Upper lobe of left lung (tissue), 6 donors: ENCODE measurements at regions not wholly inside any gene's neighbourhood (a gene's known extent, or its start where the extent isn't known, plus 50 kb on each side); places are given as distances from the start of the nearest gene placed in this dataset.

Source experiments
- ATAC-seq, 2 donors: fragments of 200-7000 bp; cut with Tn5 transposase; one replicate each; pipeline ENCODE4 v1.9.1; 2022; ENCODE audit warnings: mild to moderate bottlenecking in 2 of 2, moderate library complexity in 2 of 2; ENCODE audit not compliant: low FRiP score in 2 of 2
- DNase-seq, 2 donors: peaks; one replicate each; pipeline ENCODE4 v3.0.0-alpha.2; 2019 to 2020
- H3K27ac ChIP-seq, 4 donors: fragments of 200-600 bp; sonication (generic); one replicate each; pipeline ENCODE4 v1.5.1; 2016 to 2019
- H3K27me3 ChIP-seq, 4 donors: fragments of 200-600 bp; sonication (generic); one replicate each; pipeline ENCODE4 v1.5.1; 2017 to 2019
- H3K36me3 ChIP-seq, 4 donors: fragments of 200-600 bp; sonication (generic); one replicate each; pipeline ENCODE4 v1.5.1; 2016 to 2019
- H3K4me1 ChIP-seq, 4 donors: fragments of 200-600 bp; sonication (generic); one replicate each; pipeline ENCODE4 v1.5.1; 2018 to 2019
- H3K4me3 ChIP-seq, 4 donors: fragments of 200-600 bp; sonication (generic); one replicate each; pipeline ENCODE4 v1.5.1; 2017 to 2019; ENCODE audit warnings: mild to moderate bottlenecking in 2 of 4, moderate library complexity in 1 of 4
- H3K9me3 ChIP-seq, 4 donors: fragments of 200-600 bp; sonication (generic); one replicate each; pipeline ENCODE4 v1.5.1; 2018 to 2019
- CTCF ChIP-seq, 6 experiments: fragments of 450-650 bp in 4 of 6; fragments of 200-600 bp in 2 of 6; sonication (generic) in 2 of 6; IDR thresholded peaks; one replicate each; pipeline ENCODE4 v1.5.1; 2016 to 2019; ENCODE audit warnings: antibody characterized with exemption in 6 of 6
- EP300 ChIP-seq, 4 donors: sonication (generic); formaldehyde crosslinking; IDR thresholded peaks; one replicate each; pipeline ENCODE4 v1.5.1; 2017; ENCODE audit warnings: antibody characterized with exemption in 4 of 4, control low read depth in 2 of 4
- POLR2A ChIP-seq, 4 donors: fragments of 450-650 bp; IDR thresholded peaks; one replicate each; pipeline ENCODE4 v1.5.1; 2016 to 2017; ENCODE audit warnings: antibody characterized with exemption in 4 of 4, mild to moderate bottlenecking in 2 of 4
- POLR2AphosphoS5 ChIP-seq, 2 donors: sonication (generic); formaldehyde crosslinking; IDR thresholded peaks; one replicate each; pipeline ENCODE4 v1.5.1; 2017; ENCODE audit warnings: antibody characterized with exemption in 2 of 2
- WGBS, 2 donors: methylation state at CpG; one replicate each; pipeline ENCODE4 v1.1.5; 2017 to 2018; 5-methylcytosine and 5-hydroxymethylcytosine counted together
- donor health status: DM: no; HTN: no; CAD: no; lungs with moderate emphysema.
- donor health status: DM: no; HTN: yes; CAD: no; lungs with severe emphysema.

- ATAC-seq (no peak), DNase-seq (no peak)
- no peaks in the 10 kb centered on the region for H3K36me3 ChIP-seq
- H3K27ac ChIP-seq = no peak overlapping the region
- no peak overlapping the region for H3K4me3 ChIP-seq
- H3K27me3 ChIP-seq = no peaks in the 10 kb centered on the region
- H3K9me3 ChIP-seq = peaks cover 0 to 6% (median 3%) of the 10 kb centered on the region in 4 donors
- H3K4me1 ChIP-seq = no peaks in the 10 kb centered on the region
- 91 to 96% methylated on average over 2 of the region's 2 CpGs for WGBS, 2 donors
- TF ChIP-seq POLR2A (IDR thresholded peaks at IDR 0.05) (no peak), CTCF (IDR thresholded peaks at IDR 0.05) (no peak), EP300 (IDR thresholded peaks at IDR 0.05) (no peak), POLR2AphosphoS5 (IDR thresholded peaks at IDR 0.05) (no peak)
Observed at GRCh38 chr6:15977050-15977449, 151.8 kb upstream of the MYLIP start.

GRCh38 chr6:15974817-15975216 is 154.1 kb upstream of the MYLIP start:
- DNase-seq (no peak), ATAC-seq (no peak)
- no peaks in the 10 kb centered on the region for H3K27me3 ChIP-seq
- no peak overlapping the region for H3K27ac ChIP-seq
- no peak for TF ChIP-seq POLR2A (IDR thresholded peaks at IDR 0.05)
- no peak for TF ChIP-seq CTCF (IDR thresholded peaks at IDR 0.05)
- TF ChIP-seq POLR2AphosphoS5 (IDR thresholded peaks at IDR 0.05) = no peak
- no peak for TF ChIP-seq EP300 (IDR thresholded peaks at IDR 0.05)
- no peaks in the 10 kb centered on the region for H3K4me1 ChIP-seq
- 83 to 92% methylated on average over 2 of the region's 2 CpGs for WGBS, 2 donors
- H3K4me3 ChIP-seq = no peak overlapping the region
- H3K36me3 ChIP-seq = no peaks in the 10 kb centered on the region
- peaks cover 0 to 6% (median 3%) of the 10 kb centered on the region in 4 donors for H3K9me3 ChIP-seq

- Histone ChIP-seq H3K36me3 (no peaks in the 10 kb centered on the region), H3K4me3 (no peak overlapping the region), H3K27me3 (no peaks in the 10 kb centered on the region), H3K27ac (no peak overlapping the region), H3K9me3 (peaks cover 0 to 6% (median 3%) of the 10 kb centered on the region in 4 donors), H3K4me1 (no peaks in the 10 kb centered on the region)
- ATAC-seq (no peak), DNase-seq (no peak)
- 47 to 69% methylated on average over 3 of the region's 3 CpGs for WGBS, 2 donors
- TF ChIP-seq POLR2A (IDR thresholded peaks at IDR 0.05) = no peak
Observed at GRCh38 chr6:15970517-15970916, 158.4 kb upstream of the MYLIP start.

- no peak overlapping the region for H3K4me3 ChIP-seq
- no peak for ATAC-seq
- whole genome bisulfite sequencing, 2 donors = 87 to 93% methylated on average over 3 of the region's 3 CpGs
- H3K27me3 ChIP-seq = no peaks in the 10 kb centered on the region
- TF ChIP-seq CTCF (IDR thresholded peaks at IDR 0.05) (no peak), POLR2AphosphoS5 (IDR thresholded peaks at IDR 0.05) (no peak)
- no peaks in the 10 kb centered on the region for H3K36me3 ChIP-seq
- peaks cover 0 to 6% (median 3%) of the 10 kb centered on the region in 4 donors for H3K9me3 ChIP-seq
- H3K27ac ChIP-seq = no peak overlapping the region
- DNase-seq = no peak
- H3K4me1 ChIP-seq = no peaks in the 10 kb centered on the region
Observed at GRCh38 chr6:15969236-15969778, 159.6 kb upstream of the MYLIP start.

- peaks cover 0 to 3% (median under 1%) of the 10 kb centered on the region in 4 donors for H3K9me3 ChIP-seq
- H3K27me3 ChIP-seq = no peaks in the 10 kb centered on the region
- no peak overlapping the region for H3K27ac ChIP-seq
- ATAC-seq = no peak
- no peak for TF ChIP-seq CTCF (IDR thresholded peaks at IDR 0.05)
- no peak for TF ChIP-seq POLR2A (IDR thresholded peaks at IDR 0.05)
- TF ChIP-seq POLR2AphosphoS5 (IDR thresholded peaks at IDR 0.05) = no peak
- TF ChIP-seq EP300 (IDR thresholded peaks at IDR 0.05) = no peak
- DNase-seq = no peak
- H3K4me1 ChIP-seq = no peaks in the 10 kb centered on the region
- WGBS, 2 donors = 58 to 61% methylated on average over 3 of the region's 3 CpGs
- no peaks in the 10 kb centered on the region for H3K36me3 ChIP-seq
- H3K4me3 ChIP-seq = no peak overlapping the region
Observed at GRCh38 chr6:15968519-15968918, 160.4 kb upstream of the MYLIP start.
